ENCODE measurements at regions not wholly inside any gene's neighbourhood (a gene's known extent, or its start where the extent isn't known, plus 50 kb on each side); places are given as distances from the start of the nearest gene placed in this dataset.
"Not testable (repeated sequence)": the region's sequence is repeated elsewhere in the genome, so short reads cannot be mapped to it uniquely, and the experiment has no call there.

- not testable (repeated sequence) for H3K27me3 ChIP-seq (ENCODE audit: control insufficient read depth in 3 of 3, insufficient read depth in 3 of 3, low read length in 3 of 3); H3K9me3 ChIP-seq (ENCODE audit: control insufficient read depth in 3 of 3, low read length in 3 of 3); H3K9ac ChIP-seq (ENCODE audit: low read depth in 1 of 3, low read length in 3 of 3)
Measured at GRCh38 chr4:137895515-137895914, 346.6 kb downstream of the SLC7A11 start.

GRCh38 chr4:137892134-137892533, 350.0 kb downstream of the SLC7A11 start:
- H3K4me1 ChIP-seq (ENCODE audit: control insufficient read depth in 3 of 3, insufficient read depth in 3 of 3, low read length in 3 of 3) = no peaks in the 10 kb centered on the region
- H3K27me3 ChIP-seq (ENCODE audit: control insufficient read depth in 3 of 3, insufficient read depth in 3 of 3, low read length in 3 of 3) = no peaks in the 10 kb centered on the region
- no peak overlapping the region for H3K9ac ChIP-seq (ENCODE audit: low read depth in 1 of 3, low read length in 3 of 3)
- no peaks in the 10 kb centered on the region for H3K36me3 ChIP-seq (ENCODE audit: control insufficient read depth in 3 of 3, insufficient read depth in 3 of 3, low read length in 3 of 3)
- H3K4me3 ChIP-seq (ENCODE audit: low read length in 3 of 3) = no peak overlapping the region
- H3K9me3 ChIP-seq (ENCODE audit: control insufficient read depth in 3 of 3, low read length in 3 of 3) = no peaks in the 10 kb centered on the region
- H3K27ac ChIP-seq (ENCODE audit: low read depth, low read length) = no peak overlapping the region

More at GRCh38 chr4:137895515-137895914, 346.6 kb downstream of the SLC7A11 start:
- H3K4me1 ChIP-seq (ENCODE audit: control insufficient read depth in 3 of 3, insufficient read depth in 3 of 3, low read length in 3 of 3); H3K4me3 ChIP-seq (ENCODE audit: low read length in 3 of 3); H3K27ac ChIP-seq (ENCODE audit: low read depth, low read length); H3K36me3 ChIP-seq (ENCODE audit: control insufficient read depth in 3 of 3, insufficient read depth in 3 of 3, low read length in 3 of 3): not testable (repeated sequence)

GRCh38 chr4:137890812-137891211, 351.3 kb downstream of the SLC7A11 start:
- no peaks in the 10 kb centered on the region for H3K4me1 ChIP-seq (ENCODE audit: control insufficient read depth in 3 of 3, insufficient read depth in 3 of 3, low read length in 3 of 3)
- H3K27me3 ChIP-seq (ENCODE audit: control insufficient read depth in 3 of 3, insufficient read depth in 3 of 3, low read length in 3 of 3) = no peaks in the 10 kb centered on the region
- no peak overlapping the region for H3K9ac ChIP-seq (ENCODE audit: low read depth in 1 of 3, low read length in 3 of 3)
- no peak overlapping the region for H3K4me3 ChIP-seq (ENCODE audit: low read length in 3 of 3)
- no peak overlapping the region for H3K27ac ChIP-seq (ENCODE audit: low read depth, low read length)
- H3K9me3 ChIP-seq (ENCODE audit: control insufficient read depth in 3 of 3, low read length in 3 of 3) = no peaks in the 10 kb centered on the region
- H3K36me3 ChIP-seq (ENCODE audit: control insufficient read depth in 3 of 3, insufficient read depth in 3 of 3, low read length in 3 of 3) = no peaks in the 10 kb centered on the region

GRCh38 chr4:137881641-137882040, 349.3 kb upstream of the PCDH18 start:
- no peak overlapping the region for H3K27ac ChIP-seq (ENCODE audit: low read depth, low read length)

GRCh38 chr4:137868067-137868466, 335.8 kb upstream of the PCDH18 start:
- not testable (repeated sequence) for H3K27me3 ChIP-seq (ENCODE audit: control insufficient read depth in 3 of 3, insufficient read depth in 3 of 3, low read length in 3 of 3); H3K9me3 ChIP-seq (ENCODE audit: control insufficient read depth in 3 of 3, low read length in 3 of 3); H3K4me1 ChIP-seq (ENCODE audit: control insufficient read depth in 3 of 3, insufficient read depth in 3 of 3, low read length in 3 of 3); H3K27ac ChIP-seq (ENCODE audit: low read depth, low read length); H3K4me3 ChIP-seq (ENCODE audit: low read length in 3 of 3); H3K36me3 ChIP-seq (ENCODE audit: control insufficient read depth in 3 of 3, insufficient read depth in 3 of 3, low read length in 3 of 3); H3K9ac ChIP-seq (ENCODE audit: low read depth in 1 of 3, low read length in 3 of 3)

More at GRCh38 chr4:137881641-137882040, 349.3 kb upstream of the PCDH18 start:
- Histone ChIP-seq H3K9ac (ENCODE audit: low read depth in 1 of 3, low read length in 3 of 3) (no peak overlapping the region), H3K27me3 (ENCODE audit: control insufficient read depth in 3 of 3, insufficient read depth in 3 of 3, low read length in 3 of 3) (no peaks in the 10 kb centered on the region), H3K36me3 (ENCODE audit: control insufficient read depth in 3 of 3, insufficient read depth in 3 of 3, low read length in 3 of 3) (no peaks in the 10 kb centered on the region), H3K4me1 (ENCODE audit: control insufficient read depth in 3 of 3, insufficient read depth in 3 of 3, low read length in 3 of 3) (no peaks in the 10 kb centered on the region), H3K4me3 (ENCODE audit: low read length in 3 of 3) (no peak overlapping the region), H3K9me3 (ENCODE audit: control insufficient read depth in 3 of 3, low read length in 3 of 3) (peaks cover 0 to 2% (median 0%) of the 10 kb centered on the region in 3 donors)

GRCh38 chr4:137866671-137867070, 334.4 kb upstream of the PCDH18 start:
- Histone ChIP-seq H3K9ac (ENCODE audit: low read depth in 1 of 3, low read length in 3 of 3) (no peak overlapping the region), H3K4me3 (ENCODE audit: low read length in 3 of 3) (no peak overlapping the region), H3K27ac (ENCODE audit: low read depth, low read length) (no peak overlapping the region), H3K4me1 (ENCODE audit: control insufficient read depth in 3 of 3, insufficient read depth in 3 of 3, low read length in 3 of 3) (no peaks in the 10 kb centered on the region), H3K36me3 (ENCODE audit: control insufficient read depth in 3 of 3, insufficient read depth in 3 of 3, low read length in 3 of 3) (no peaks in the 10 kb centered on the region), H3K27me3 (ENCODE audit: control insufficient read depth in 3 of 3, insufficient read depth in 3 of 3, low read length in 3 of 3) (no peaks in the 10 kb centered on the region), H3K9me3 (ENCODE audit: control insufficient read depth in 3 of 3, low read length in 3 of 3) (no peaks in the 10 kb centered on the region)

- H3K9ac ChIP-seq (ENCODE audit: low read depth in 1 of 3, low read length in 3 of 3) = no peak overlapping the region
- no peaks in the 10 kb centered on the region for H3K27me3 ChIP-seq (ENCODE audit: control insufficient read depth in 3 of 3, insufficient read depth in 3 of 3, low read length in 3 of 3)
- no peaks in the 10 kb centered on the region for H3K36me3 ChIP-seq (ENCODE audit: control insufficient read depth in 3 of 3, insufficient read depth in 3 of 3, low read length in 3 of 3)
- no peak overlapping the region for H3K27ac ChIP-seq (ENCODE audit: low read depth, low read length)
- no peak overlapping the region for H3K4me3 ChIP-seq (ENCODE audit: low read length in 3 of 3)
- no peaks in the 10 kb centered on the region for H3K9me3 ChIP-seq (ENCODE audit: control insufficient read depth in 3 of 3, low read length in 3 of 3)
- H3K4me1 ChIP-seq (ENCODE audit: control insufficient read depth in 3 of 3, insufficient read depth in 3 of 3, low read length in 3 of 3) = no peaks in the 10 kb centered on the region
Measured at GRCh38 chr4:137861682-137862081, 329.4 kb upstream of the PCDH18 start.

DNA sequence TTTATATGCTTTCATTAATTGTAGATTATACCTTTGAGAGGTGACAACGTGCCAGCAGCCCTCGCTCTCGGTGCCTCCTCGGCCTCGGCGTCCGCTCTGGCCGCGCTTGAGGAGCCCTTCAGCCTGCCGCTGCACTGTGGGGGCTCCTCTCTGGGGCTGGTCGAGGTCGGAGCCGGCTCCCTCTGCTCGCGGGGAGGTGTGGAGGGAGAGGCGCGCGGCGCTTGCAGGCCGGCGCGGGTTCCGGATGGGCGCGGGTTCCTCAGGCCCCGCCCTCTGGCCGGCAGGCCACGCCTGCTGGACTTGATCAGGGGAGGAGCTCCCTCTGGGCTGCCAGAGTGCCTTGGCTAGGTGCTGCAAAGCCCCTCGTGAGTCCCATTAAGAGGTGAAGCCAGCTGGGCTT, 321.1 kb upstream of the PCDH18 start:
- H3K27me3 ChIP-seq (ENCODE audit: control insufficient read depth in 3 of 3, insufficient read depth in 3 of 3, low read length in 3 of 3) = no peaks in the 10 kb centered on the region
- no peak overlapping the region for H3K4me3 ChIP-seq (ENCODE audit: low read length in 3 of 3)
- no peaks in the 10 kb centered on the region for H3K4me1 ChIP-seq (ENCODE audit: control insufficient read depth in 3 of 3, insufficient read depth in 3 of 3, low read length in 3 of 3)
- H3K9me3 ChIP-seq (ENCODE audit: control insufficient read depth in 3 of 3, low read length in 3 of 3) = peaks cover 0 to 4% (median 0%) of the 10 kb centered on the region in 3 donors
- no peaks in the 10 kb centered on the region for H3K36me3 ChIP-seq (ENCODE audit: control insufficient read depth in 3 of 3, insufficient read depth in 3 of 3, low read length in 3 of 3)
- H3K27ac ChIP-seq (ENCODE audit: low read depth, low read length) = no peak overlapping the region
- no peak overlapping the region for H3K9ac ChIP-seq (ENCODE audit: low read depth in 1 of 3, low read length in 3 of 3)

- Histone ChIP-seq H3K27me3 (ENCODE audit: control insufficient read depth in 3 of 3, insufficient read depth in 3 of 3, low read length in 3 of 3) (no peaks in the 10 kb centered on the region), H3K9me3 (ENCODE audit: control insufficient read depth in 3 of 3, low read length in 3 of 3) (peaks cover 0 to 4% (median 0%) of the 10 kb centered on the region in 3 donors), H3K36me3 (ENCODE audit: control insufficient read depth in 3 of 3, insufficient read depth in 3 of 3, low read length in 3 of 3) (no peaks in the 10 kb centered on the region), H3K4me3 (ENCODE audit: low read length in 3 of 3) (no peak overlapping the region), H3K27ac (ENCODE audit: low read depth, low read length) (no peak overlapping the region), H3K4me1 (ENCODE audit: control insufficient read depth in 3 of 3, insufficient read depth in 3 of 3, low read length in 3 of 3) (no peaks in the 10 kb centered on the region), H3K9ac (ENCODE audit: low read depth in 1 of 3, low read length in 3 of 3) (no peak overlapping the region)
Measured at GRCh38 chr4:137852326-137852725, 320.0 kb upstream of the PCDH18 start.

- H3K4me3 ChIP-seq (ENCODE audit: low read length in 3 of 3) = no peak overlapping the region
- H3K36me3 ChIP-seq (ENCODE audit: control insufficient read depth in 3 of 3, insufficient read depth in 3 of 3, low read length in 3 of 3) = no peaks in the 10 kb centered on the region
- peaks cover 0 to 4% (median 0%) of the 10 kb centered on the region in 3 donors for H3K9me3 ChIP-seq (ENCODE audit: control insufficient read depth in 3 of 3, low read length in 3 of 3)
- H3K9ac ChIP-seq (ENCODE audit: low read depth in 1 of 3, low read length in 3 of 3) = no peak overlapping the region
- no peaks in the 10 kb centered on the region for H3K4me1 ChIP-seq (ENCODE audit: control insufficient read depth in 3 of 3, insufficient read depth in 3 of 3, low read length in 3 of 3)
- no peak overlapping the region for H3K27ac ChIP-seq (ENCODE audit: low read depth, low read length)
- H3K27me3 ChIP-seq (ENCODE audit: control insufficient read depth in 3 of 3, insufficient read depth in 3 of 3, low read length in 3 of 3) = no peaks in the 10 kb centered on the region
Measured at GRCh38 chr4:137851435-137851834, 319.1 kb upstream of the PCDH18 start.

- not testable (repeated sequence) for H3K4me3 ChIP-seq (ENCODE audit: low read length in 3 of 3); H3K9me3 ChIP-seq (ENCODE audit: control insufficient read depth in 3 of 3, low read length in 3 of 3); H3K9ac ChIP-seq (ENCODE audit: low read depth in 1 of 3, low read length in 3 of 3); H3K36me3 ChIP-seq (ENCODE audit: control insufficient read depth in 3 of 3, insufficient read depth in 3 of 3, low read length in 3 of 3); H3K27me3 ChIP-seq (ENCODE audit: control insufficient read depth in 3 of 3, insufficient read depth in 3 of 3, low read length in 3 of 3); H3K27ac ChIP-seq (ENCODE audit: low read depth, low read length); H3K4me1 ChIP-seq (ENCODE audit: control insufficient read depth in 3 of 3, insufficient read depth in 3 of 3, low read length in 3 of 3)
Measured at GRCh38 chr4:137827945-137828344, 295.7 kb upstream of the PCDH18 start.

Data from skeletal muscle tissue (tissue), 3 donors.